Progenitor cell of endocrine pancreas (in vitro differentiated cells): ENCODE measurements at regions not wholly inside any gene's neighbourhood (a gene's known extent, or its start where the extent isn't known, plus 50 kb on each side); places are given as distances from the start of the nearest gene placed in this dataset.

ENCODE experiments used
- DNase-seq: peaks from one replicate; pipeline ENCODE4 v3.0.0; 2021; ENCODE audit warnings: low spot score; ENCODE audit not compliant: unreplicated experiment
- H3K27ac Mint-ChIP-seq: 2 replicates; pipeline ENCODE4 v1.8.0; 2021; ENCODE audit warnings: mild to moderate bottlenecking, moderate library complexity, mixed read lengths
- H3K27me3 Mint-ChIP-seq: 2 replicates; pipeline ENCODE4 v1.8.0; 2021; ENCODE audit warnings: mixed read lengths
- H3K36me3 Mint-ChIP-seq: 2 replicates; pipeline ENCODE4 v1.8.0; 2022; ENCODE audit warnings: mixed read lengths; ENCODE audit not compliant: insufficient read depth
- H3K4me1 Mint-ChIP-seq: 2 replicates; pipeline ENCODE4 v1.8.0; 2021; ENCODE audit warnings: low read depth, mixed read lengths
- H3K4me3 Mint-ChIP-seq: 2 replicates; pipeline ENCODE4 v1.8.0; 2021; ENCODE audit warnings: low read depth, mild to moderate bottlenecking, moderate library complexity, mixed read lengths
- H3K9me3 Mint-ChIP-seq: 2 replicates; pipeline ENCODE4 v1.8.0; 2021; ENCODE audit warnings: low read depth, mixed read lengths
- TF ChIP-seq, protein P1 (sequence below): fragments of 200-600 bp; sonication (generic); IDR thresholded peaks from one replicate; pipeline ENCODE4 v1.5.0; 2021; ENCODE audit warnings: antibody characterized with exemption, mild to moderate bottlenecking; ENCODE audit not compliant: unreplicated experiment

DNA sequence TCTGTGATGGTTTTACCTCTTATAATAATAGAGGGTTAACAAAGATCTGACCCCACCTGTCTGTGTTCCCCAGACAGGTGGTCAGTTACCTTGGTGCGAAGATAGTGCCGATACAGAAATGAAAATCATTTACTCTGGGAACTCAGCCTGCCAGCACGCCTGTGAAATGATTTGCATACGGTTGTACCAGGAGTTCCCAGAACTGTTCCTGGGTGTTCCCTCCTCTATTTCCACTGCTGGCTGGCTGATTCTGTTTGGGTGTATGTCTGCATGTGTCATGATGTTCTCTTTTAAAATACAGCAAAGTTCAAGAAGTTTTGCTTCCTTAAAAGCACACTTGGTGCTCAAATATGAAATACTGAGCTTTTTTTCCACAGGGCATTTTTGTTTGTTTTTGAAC is 527.1 kb downstream of the FGF9 start:
- H3K27ac Mint-ChIP-seq: peak overlapping the region; percentile 53
- H3K4me3 Mint-ChIP-seq: no peak overlapping the region

DNA sequence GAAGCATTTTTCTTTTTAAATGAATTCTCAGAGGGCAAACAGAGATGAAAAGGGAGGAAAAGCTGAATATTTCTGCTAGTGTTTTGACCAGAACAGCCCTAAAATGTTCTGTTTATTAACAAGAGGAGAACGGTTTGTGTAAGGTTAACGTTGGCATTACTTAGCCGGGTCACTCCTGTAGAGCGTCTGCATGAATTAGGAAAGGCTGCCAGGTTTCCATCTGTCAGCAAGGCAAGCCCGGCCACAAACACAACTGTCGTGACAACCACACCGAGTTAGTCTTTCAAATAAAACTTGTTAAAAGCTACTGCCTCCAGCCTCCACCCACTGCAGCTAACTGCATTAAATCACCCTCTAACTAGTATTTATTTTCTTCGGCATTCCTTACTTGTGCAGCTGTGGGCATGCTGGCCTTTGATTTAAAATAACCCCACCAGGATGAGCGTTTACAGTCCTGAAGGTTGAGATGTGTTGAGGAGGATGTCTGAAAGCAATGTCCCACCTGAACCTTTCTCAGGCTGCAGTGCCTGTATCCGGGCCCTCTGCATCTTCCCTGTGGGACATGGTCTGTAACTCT is 527.9 kb downstream of the FGF9 start:
- Mint-ChIP-seq H3K27ac (peak overlapping the region; percentile 53), H3K4me3 (no peak overlapping the region), H3K36me3 (no peaks in the 10 kb centered on the region), H3K27me3 (no peaks in the 10 kb centered on the region), H3K4me1 (peaks cover 18% of the 10 kb centered on the region), H3K9me3 (no peaks in the 10 kb centered on the region)
- no peak for DNase-seq
- TF ChIP-seq, protein P1, sequence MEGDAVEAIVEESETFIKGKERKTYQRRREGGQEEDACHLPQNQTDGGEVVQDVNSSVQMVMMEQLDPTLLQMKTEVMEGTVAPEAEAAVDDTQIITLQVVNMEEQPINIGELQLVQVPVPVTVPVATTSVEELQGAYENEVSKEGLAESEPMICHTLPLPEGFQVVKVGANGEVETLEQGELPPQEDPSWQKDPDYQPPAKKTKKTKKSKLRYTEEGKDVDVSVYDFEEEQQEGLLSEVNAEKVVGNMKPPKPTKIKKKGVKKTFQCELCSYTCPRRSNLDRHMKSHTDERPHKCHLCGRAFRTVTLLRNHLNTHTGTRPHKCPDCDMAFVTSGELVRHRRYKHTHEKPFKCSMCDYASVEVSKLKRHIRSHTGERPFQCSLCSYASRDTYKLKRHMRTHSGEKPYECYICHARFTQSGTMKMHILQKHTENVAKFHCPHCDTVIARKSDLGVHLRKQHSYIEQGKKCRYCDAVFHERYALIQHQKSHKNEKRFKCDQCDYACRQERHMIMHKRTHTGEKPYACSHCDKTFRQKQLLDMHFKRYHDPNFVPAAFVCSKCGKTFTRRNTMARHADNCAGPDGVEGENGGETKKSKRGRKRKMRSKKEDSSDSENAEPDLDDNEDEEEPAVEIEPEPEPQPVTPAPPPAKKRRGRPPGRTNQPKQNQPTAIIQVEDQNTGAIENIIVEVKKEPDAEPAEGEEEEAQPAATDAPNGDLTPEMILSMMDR: no peak

More for the DNA sequence above, 527.1 kb downstream of the FGF9 start:
- no peaks in the 10 kb centered on the region for H3K27me3 Mint-ChIP-seq
- H3K4me1 Mint-ChIP-seq: peaks cover 18% of the 10 kb centered on the region
- H3K9me3 Mint-ChIP-seq: peaks cover 2% of the 10 kb centered on the region
- DNase-seq: no peak
- H3K36me3 Mint-ChIP-seq: no peaks in the 10 kb centered on the region
- TF ChIP-seq, protein P1: no peak

- Mint-ChIP-seq H3K9me3 (no peaks in the 10 kb centered on the region), H3K27me3 (no peaks in the 10 kb centered on the region)
- no peak for DNase-seq
These were observed 529.6 kb downstream of the FGF9 start for GRCh38 chr13:22200440-22200839.

GRCh38 chr13:22201375-22201925 is 530.6 kb downstream of the FGF9 start:
- no peak overlapping the region for H3K27ac Mint-ChIP-seq
- no peaks in the 10 kb centered on the region for H3K36me3 Mint-ChIP-seq
- DNase-seq: no peak
- no peaks in the 10 kb centered on the region for H3K9me3 Mint-ChIP-seq
- H3K4me3 Mint-ChIP-seq: no peak overlapping the region
- no peaks in the 10 kb centered on the region for H3K27me3 Mint-ChIP-seq
- peaks cover 18% of the 10 kb centered on the region for H3K4me1 Mint-ChIP-seq
- TF ChIP-seq, protein P1: no peak

More at GRCh38 chr13:22200440-22200839, 529.6 kb downstream of the FGF9 start:
- TF ChIP-seq, protein P1: no peak
- no peaks in the 10 kb centered on the region for H3K36me3 Mint-ChIP-seq
- H3K4me3 Mint-ChIP-seq: no peak overlapping the region
- peaks cover 18% of the 10 kb centered on the region for H3K4me1 Mint-ChIP-seq
- H3K27ac Mint-ChIP-seq: no peak overlapping the region

DNA sequence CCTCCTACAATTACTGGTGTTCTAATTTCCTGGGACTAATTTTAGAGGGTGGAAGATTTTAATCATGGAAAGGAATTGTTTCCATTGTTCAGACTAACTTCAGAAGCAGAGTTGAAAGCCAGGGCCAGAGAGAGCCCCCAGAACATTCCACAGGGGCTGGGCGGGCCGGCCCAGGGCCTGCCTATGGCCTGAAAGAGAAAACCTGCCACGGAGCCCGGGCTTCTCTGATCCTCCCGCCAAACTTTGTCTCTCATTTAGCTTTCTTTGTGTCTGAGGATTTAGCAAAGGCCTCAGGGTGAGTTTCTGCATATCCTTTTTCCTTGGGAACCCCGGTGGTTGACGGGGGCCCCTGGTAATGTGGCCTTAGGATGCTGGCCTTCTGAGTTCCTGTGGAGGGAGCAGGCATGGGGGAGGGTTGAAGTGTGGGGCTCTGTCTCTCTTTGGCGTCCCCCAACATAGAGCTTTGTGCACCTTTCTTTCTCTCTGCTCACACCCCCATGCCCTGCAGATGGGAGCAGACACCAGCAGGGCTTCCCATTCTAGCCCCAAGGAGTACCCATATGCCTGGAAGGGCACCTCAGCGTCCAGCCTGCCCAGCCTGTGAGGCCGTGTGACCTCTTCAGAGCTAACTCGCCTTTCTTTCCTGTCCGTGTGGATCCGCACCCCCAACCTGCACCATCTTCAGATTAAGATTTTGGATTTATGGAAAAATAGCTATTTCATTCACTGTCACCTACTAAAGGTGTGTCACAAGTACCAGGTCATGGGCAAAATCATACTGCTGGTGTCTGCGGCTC is 539.5 kb downstream of the FGF9 start:
- Mint-ChIP-seq H3K4me1 (peaks cover 12% of the 10 kb centered on the region), H3K27ac (peak overlapping the region; percentile 22), H3K4me3 (no peak overlapping the region), H3K36me3 (no peaks in the 10 kb centered on the region), H3K9me3 (no peaks in the 10 kb centered on the region), H3K27me3 (peaks cover 5% of the 10 kb centered on the region)
- no peak for DNase-seq
- TF ChIP-seq, protein P1: no peak
